Neural cell (in vitro differentiated cells): ENCODE measurements at regions not wholly inside any gene's neighbourhood (a gene's known extent, or its start where the extent isn't known, plus 50 kb on each side); places are given as distances from the start of the nearest gene placed in this dataset.

ENCODE experiments used
- EZH2 ChIP-seq: fragments of 200-600, 300-800 bp; shearing (Covaris generic), sonication (generic); IDR thresholded peaks from 2 replicates; pipeline ENCODE4 v1.6.1; 2014; ENCODE audit warnings: antibody characterized with exemption, low read length, borderline replicate concordance, mild to moderate bottlenecking; ENCODE audit not compliant: insufficient read depth, poor library complexity, severe bottlenecking
- POLR2AphosphoS5 ChIP-seq: IDR thresholded peaks from 2 replicates; pipeline ENCODE4 v1.6.1; 2012
- RAD21 ChIP-seq: fragments of 450-650 bp; conservative IDR thresholded peaks from 2 replicates; pipeline ENCODE4 v1.6.1; 2014; ENCODE audit warnings: antibody characterized with exemption, mild to moderate bottlenecking, moderate library complexity
- TAF1 ChIP-seq: IDR thresholded peaks from 2 replicates; pipeline ENCODE4 v1.6.1; 2012; ENCODE audit warnings: low read depth
- TF ChIP-seq, protein P1 (sequence below): fragments of 450-650 bp; IDR thresholded peaks from 2 replicates; pipeline ENCODE4 v1.5.1; 2014; ENCODE audit warnings: antibody characterized with exemption, mild to moderate bottlenecking, moderate library complexity; ENCODE audit not compliant: poor library complexity, severe bottlenecking

DNA sequence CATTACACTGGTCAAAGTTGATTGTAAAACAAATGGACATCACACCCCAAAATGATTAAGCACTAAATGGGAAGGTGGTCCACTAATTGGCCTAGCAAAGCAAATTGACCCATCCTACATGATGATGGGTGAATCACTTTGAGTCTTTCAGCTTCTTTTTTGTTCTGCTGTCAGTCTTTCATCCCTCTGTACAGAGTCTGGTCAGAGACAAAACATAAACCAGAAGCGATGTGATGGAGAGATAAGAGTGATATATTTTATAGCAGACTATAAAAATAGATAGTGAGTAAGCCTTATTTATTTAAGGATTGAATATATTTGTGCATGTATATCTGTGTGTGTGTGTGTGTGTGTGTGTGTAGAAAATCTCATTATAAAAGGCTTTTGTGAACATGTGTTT, 618.4 kb upstream of the SOX9 start:
- TF ChIP-seq, protein P1, sequence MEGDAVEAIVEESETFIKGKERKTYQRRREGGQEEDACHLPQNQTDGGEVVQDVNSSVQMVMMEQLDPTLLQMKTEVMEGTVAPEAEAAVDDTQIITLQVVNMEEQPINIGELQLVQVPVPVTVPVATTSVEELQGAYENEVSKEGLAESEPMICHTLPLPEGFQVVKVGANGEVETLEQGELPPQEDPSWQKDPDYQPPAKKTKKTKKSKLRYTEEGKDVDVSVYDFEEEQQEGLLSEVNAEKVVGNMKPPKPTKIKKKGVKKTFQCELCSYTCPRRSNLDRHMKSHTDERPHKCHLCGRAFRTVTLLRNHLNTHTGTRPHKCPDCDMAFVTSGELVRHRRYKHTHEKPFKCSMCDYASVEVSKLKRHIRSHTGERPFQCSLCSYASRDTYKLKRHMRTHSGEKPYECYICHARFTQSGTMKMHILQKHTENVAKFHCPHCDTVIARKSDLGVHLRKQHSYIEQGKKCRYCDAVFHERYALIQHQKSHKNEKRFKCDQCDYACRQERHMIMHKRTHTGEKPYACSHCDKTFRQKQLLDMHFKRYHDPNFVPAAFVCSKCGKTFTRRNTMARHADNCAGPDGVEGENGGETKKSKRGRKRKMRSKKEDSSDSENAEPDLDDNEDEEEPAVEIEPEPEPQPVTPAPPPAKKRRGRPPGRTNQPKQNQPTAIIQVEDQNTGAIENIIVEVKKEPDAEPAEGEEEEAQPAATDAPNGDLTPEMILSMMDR: no peak
- no peak for TF ChIP-seq TAF1
- no peak for TF ChIP-seq POLR2AphosphoS5
- no peak for TF ChIP-seq EZH2
- TF ChIP-seq RAD21: no peak
